H1 (cell line): ENCODE measurements at regions not wholly inside any gene's neighbourhood (a gene's known extent, or its start where the extent isn't known, plus 50 kb on each side); places are given as distances from the start of the nearest gene placed in this dataset.

Experiments
- TF ChIP-seq, protein P1 (sequence below): IDR thresholded peaks from 2 replicates; pipeline ENCODE4 v1.6.1; 2012; ENCODE audit warnings: inconsistent platforms

DNA sequence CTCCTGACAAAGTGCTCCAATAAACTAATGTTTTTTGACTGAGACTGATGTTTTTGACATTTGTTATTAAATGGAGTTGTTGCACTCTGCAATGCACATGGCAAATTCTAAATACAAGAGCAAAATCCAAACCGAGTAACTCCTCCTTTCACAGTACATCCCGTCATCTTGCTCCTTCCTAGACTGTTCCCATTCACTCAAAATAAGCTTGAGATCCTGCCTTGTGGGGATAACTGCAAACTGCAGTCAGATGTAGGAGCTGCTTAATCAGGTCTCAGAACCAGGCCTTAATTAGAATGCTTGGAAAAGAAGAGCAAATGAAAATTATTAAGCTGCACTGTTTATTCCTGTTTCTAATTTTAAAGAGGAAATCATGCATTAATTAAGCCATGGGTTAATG is 134.8 kb upstream of the SPRY2 start (continued):
- TF ChIP-seq, protein P1, sequence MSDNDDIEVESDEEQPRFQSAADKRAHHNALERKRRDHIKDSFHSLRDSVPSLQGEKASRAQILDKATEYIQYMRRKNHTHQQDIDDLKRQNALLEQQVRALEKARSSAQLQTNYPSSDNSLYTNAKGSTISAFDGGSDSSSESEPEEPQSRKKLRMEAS = no peak
- TF ChIP-seq, all 59 proteins: peak for 2
